SH-SY5Y (cell line): ENCODE measurements at regions not wholly inside any gene's neighbourhood (a gene's known extent, or its start where the extent isn't known, plus 50 kb on each side); places are given as distances from the start of the nearest gene placed in this dataset.

ENCODE experiments used
- GATA2 ChIP-seq: IDR thresholded peaks from 2 replicates; pipeline ENCODE4 v1.6.1; 2011; ENCODE audit warnings: mild to moderate bottlenecking, low read depth, low read length
- GATA3 ChIP-seq: IDR thresholded peaks from 2 replicates; pipeline ENCODE4 v1.6.1; 2011; ENCODE audit warnings: low read depth, mild to moderate bottlenecking, low read length, moderate library complexity

GRCh38 chr6:43900916-43901732 lies 131.1 kb downstream of the VEGFA start:
- TF ChIP-seq GATA2 (no peak), GATA3 (no peak)

- TF ChIP-seq GATA2 (peak; percentile 73), GATA3 (no peak)
Observed at GRCh38 chr6:43900560-43900915, 130.5 kb downstream of the VEGFA start.

GRCh38 chr6:43899830-43900229 lies 129.8 kb downstream of the VEGFA start:
- TF ChIP-seq GATA3: no peak
- no peak for TF ChIP-seq GATA2

GRCh38 chr6:43898358-43899131 lies 128.5 kb downstream of the VEGFA start:
- TF ChIP-seq GATA2 (no peak), GATA3 (no peak)

GRCh38 chr6:43897571-43898302 lies 127.7 kb downstream of the VEGFA start:
- TF ChIP-seq GATA3 (no peak), GATA2 (no peak)

- TF ChIP-seq GATA2 (no peak), GATA3 (no peak)
Observed at GRCh38 chr6:43896329-43897255, 126.6 kb downstream of the VEGFA start.

- TF ChIP-seq GATA2: no peak
- no peak for TF ChIP-seq GATA3
Observed at GRCh38 chr6:43895656-43896328, 125.8 kb downstream of the VEGFA start.

- no peak for TF ChIP-seq GATA2
- no peak for TF ChIP-seq GATA3
Observed at GRCh38 chr6:43893073-43893472, 123.1 kb downstream of the VEGFA start.

- TF ChIP-seq GATA2: no peak
- TF ChIP-seq GATA3: no peak
Observed at GRCh38 chr6:43891072-43891870, 121.3 kb downstream of the VEGFA start.

GRCh38 chr6:43890197-43891062 lies 120.4 kb downstream of the VEGFA start:
- TF ChIP-seq GATA2 (no peak), GATA3 (no peak)
